Right atrium auricular region (tissue), 2 donors: ENCODE measurements at regions not wholly inside any gene's neighbourhood (a gene's known extent, or its start where the extent isn't known, plus 50 kb on each side); places are given as distances from the start of the nearest gene placed in this dataset.

Experiments
- DNase-seq: peaks from one replicate; pipeline ENCODE4 v3.0.0-alpha.2; 2019; ENCODE audit warnings: low spot score
- H3K27ac ChIP-seq, 2 donors: fragments of 200-600 bp; sonication (generic); 1 replicate in 1 of 2; 2 replicates in 1 of 2; pipeline ENCODE4 v1.5.1; 2016 to 2019
- H3K27me3 ChIP-seq, 2 donors: fragments of 200-600 bp; sonication (generic); one replicate each; pipeline versions ENCODE4 v1.5.1 to v1.6.0; 2017 to 2019
- H3K36me3 ChIP-seq: fragments of 200-600 bp; sonication (generic); one replicate; pipeline ENCODE4 v1.5.1; 2016
- H3K4me1 ChIP-seq, 2 donors: fragments of 200-600 bp; sonication (generic); one replicate each; pipeline versions ENCODE4 v1.5.1 to v1.6.0; 2017 to 2019
- H3K4me3 ChIP-seq, 2 donors: fragments of 200-600 bp; sonication (generic); 1 replicate in 1 of 2; 2 replicates in 1 of 2; pipeline ENCODE4 v1.5.1; 2017 to 2019; ENCODE audit warnings: mild to moderate bottlenecking in 1 of 2, moderate library complexity in 1 of 2
- H3K9me3 ChIP-seq, 2 donors: fragments of 200-600 bp; sonication (generic); one replicate each; pipeline ENCODE4 v1.5.1; 2019
- CTCF ChIP-seq, 2 donors: fragments of 200-600 bp; sonication (generic); IDR thresholded peaks; one replicate each; pipeline ENCODE4 v1.5.1; 2019; ENCODE audit warnings: antibody characterized with exemption in 2 of 2

GRCh38 chr2:23083966-23084365 lies 301.0 kb upstream of the KLHL29 start:
- Histone ChIP-seq H3K27me3 (no peaks in the 10 kb centered on the region), H3K4me1 (no peaks in the 10 kb centered on the region), H3K4me3 (no peak overlapping the region), H3K27ac (no peak overlapping the region), H3K9me3 (no peaks in the 10 kb centered on the region), H3K36me3 (no peaks in the 10 kb centered on the region)
- TF ChIP-seq CTCF (IDR thresholded peaks at IDR 0.05), result no peak
- DNase-seq, result no peak

GRCh38 chr2:23091019-23091418 lies 294.0 kb upstream of the KLHL29 start:
- Histone ChIP-seq H3K36me3 (no peaks in the 10 kb centered on the region), H3K27ac (no peak overlapping the region), H3K9me3 (no peaks in the 10 kb centered on the region), H3K4me3 (no peak overlapping the region), H3K4me1 (no peaks in the 10 kb centered on the region), H3K27me3 (no peaks in the 10 kb centered on the region)
- DNase-seq, result no peak
- no peak for TF ChIP-seq CTCF (IDR thresholded peaks at IDR 0.05)

- no peak for TF ChIP-seq CTCF (IDR thresholded peaks at IDR 0.05)
- DNase-seq, result no peak
- H3K27me3 ChIP-seq, result no peaks in the 10 kb centered on the region
- no peak overlapping the region for H3K4me3 ChIP-seq
- H3K27ac ChIP-seq, result no peak overlapping the region
- H3K9me3 ChIP-seq, result no peaks in the 10 kb centered on the region
- no peaks in the 10 kb centered on the region for H3K4me1 ChIP-seq
- no peaks in the 10 kb centered on the region for H3K36me3 ChIP-seq
Observed at GRCh38 chr2:23091900-23092299, 293.1 kb upstream of the KLHL29 start.

GRCh38 chr2:23092831-23093230 lies 292.1 kb upstream of the KLHL29 start:
- H3K27ac ChIP-seq, result no peak overlapping the region
- no peak for DNase-seq
- no peaks in the 10 kb centered on the region for H3K4me1 ChIP-seq
- H3K27me3 ChIP-seq, result no peaks in the 10 kb centered on the region
- no peaks in the 10 kb centered on the region for H3K9me3 ChIP-seq
- no peak for TF ChIP-seq CTCF (IDR thresholded peaks at IDR 0.05)
- H3K36me3 ChIP-seq, result no peaks in the 10 kb centered on the region
- no peak overlapping the region for H3K4me3 ChIP-seq

GRCh38 chr2:23093513-23093912 lies 291.5 kb upstream of the KLHL29 start:
- Histone ChIP-seq H3K36me3 (no peaks in the 10 kb centered on the region), H3K9me3 (no peaks in the 10 kb centered on the region), H3K27me3 (no peaks in the 10 kb centered on the region), H3K27ac (no peak overlapping the region), H3K4me3 (no peak overlapping the region), H3K4me1 (no peaks in the 10 kb centered on the region)
- TF ChIP-seq CTCF (IDR thresholded peaks at IDR 0.05), result no peak
- DNase-seq, result no peak

GRCh38 chr2:23096906-23097602 lies 287.9 kb upstream of the KLHL29 start:
- H3K27me3 ChIP-seq, result no peaks in the 10 kb centered on the region
- DNase-seq, result no peak
- TF ChIP-seq CTCF (IDR thresholded peaks at IDR 0.05), result no peak
- H3K27ac ChIP-seq, result no peak overlapping the region
- H3K9me3 ChIP-seq, result peaks cover 0 to 14% of the 10 kb centered on the region in 2 donors
- H3K4me3 ChIP-seq, result no peak overlapping the region
- H3K4me1 ChIP-seq, result no peaks in the 10 kb centered on the region
- H3K36me3 ChIP-seq, result no peaks in the 10 kb centered on the region
